ENCODE measurements at regions not wholly inside any gene's neighbourhood (a gene's known extent, or its start where the extent isn't known, plus 50 kb on each side); places are given as distances from the start of the nearest gene placed in this dataset.
A peak's percentile ranks its signal among the peaks of the same experiment; 100 is the strongest.

GRCh38 chr14:76699939-76700590, 61.2 kb upstream of the VASH1 start:
- no peak for DNase-seq (ENCODE audit: low spot score)

- no peak for DNase-seq (ENCODE audit: low spot score)
Measured at GRCh38 chr14:76701436-76701835, 59.8 kb upstream of the VASH1 start.

GRCh38 chr14:76701981-76702380, 59.3 kb upstream of the VASH1 start:
- DNase-seq (ENCODE audit: low spot score) = no peak

GRCh38 chr14:76705214-76705613, 56.1 kb upstream of the VASH1 start:
- no peak for DNase-seq (ENCODE audit: low spot score)

- DNase-seq (ENCODE audit: low spot score) = peak; percentile 21
Measured at GRCh38 chr14:76706207-76706606, 55.1 kb upstream of the VASH1 start.

GRCh38 chr14:76706811-76707210, 54.5 kb upstream of the VASH1 start:
- DNase-seq (ENCODE audit: low spot score) = no peak

GRCh38 chr14:76708028-76708427, 53.2 kb upstream of the VASH1 start:
- DNase-seq (ENCODE audit: low spot score) = no peak

- DNase-seq (ENCODE audit: low spot score) = no peak
Measured at GRCh38 chr14:76708771-76709170, 52.5 kb upstream of the VASH1 start.

GRCh38 chr14:76710056-76711010, 50.9 kb upstream of the VASH1 start:
- DNase-seq (ENCODE audit: low spot score) = peak; percentile 61
